Stimulated activated CD8-positive, alpha-beta memory T cell treated with anti-CD3 and anti-CD28 coated beads, Interleukin-2, amount 100 ng/mL, for 48 hours (primary cell): ENCODE measurements at regions not wholly inside any gene's neighbourhood (a gene's known extent, or its start where the extent isn't known, plus 50 kb on each side); places are given as distances from the start of the nearest gene placed in this dataset.

Source experiments
- DNase-seq, 2 donors: peaks; one replicate each; pipeline ENCODE4 v3.0.0-alpha.2; 2020; ENCODE audit warnings: low read depth in 2 of 2

GRCh38 chr7:22676385-22676784 is 50.6 kb upstream of the IL6 start:
- DNase-seq, result no peak

GRCh38 chr7:22675917-22676343 is 51.1 kb upstream of the IL6 start:
- DNase-seq, result no peak

- DNase-seq, result no peak
These were observed 51.6 kb upstream of the IL6 start for GRCh38 chr7:22675421-22675820.

DNA sequence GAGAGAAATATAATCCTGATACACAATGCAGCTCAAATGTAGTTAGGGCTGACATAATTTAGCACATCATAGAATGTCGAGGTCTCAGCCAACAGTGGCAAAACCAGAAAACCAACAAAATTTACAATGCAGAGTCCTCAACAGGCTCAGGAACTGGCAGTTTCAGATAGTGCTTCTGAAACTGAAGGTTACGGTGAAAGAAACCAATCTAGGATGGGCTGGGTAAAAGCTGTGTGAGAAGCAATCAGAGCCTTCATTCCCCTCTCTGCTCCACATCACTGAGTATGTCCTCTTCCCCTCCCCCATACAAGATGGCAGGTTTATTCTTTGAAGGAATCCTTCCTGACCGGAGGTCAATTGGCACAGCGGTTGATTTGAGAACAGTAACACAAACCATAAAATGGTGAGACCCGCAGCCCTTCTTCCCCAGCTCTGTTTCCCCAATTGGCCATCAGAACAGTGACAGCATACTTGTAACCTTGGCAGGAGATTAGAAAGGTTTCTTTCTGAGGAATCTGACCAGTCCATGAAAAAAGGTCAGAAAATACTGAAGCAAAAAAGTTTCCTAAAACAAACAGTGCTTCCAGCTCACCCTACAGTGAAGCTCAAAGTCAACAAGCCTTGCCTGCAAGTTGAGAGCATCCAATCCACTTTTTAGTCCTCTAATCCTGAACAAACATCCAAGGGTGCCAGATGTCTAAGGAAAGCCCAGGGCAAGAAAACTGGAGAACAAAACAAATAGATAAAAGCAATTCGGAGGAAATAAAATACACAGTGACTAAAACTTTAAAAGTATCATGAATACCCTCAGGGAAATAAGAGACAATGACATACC is 53.9 kb upstream of the IL6 start:
- no peak for DNase-seq

GRCh38 chr7:22671177-22671879 is 55.7 kb upstream of the IL6 start:
- DNase-seq, result no peak

- DNase-seq, result no peak
These were observed 56.6 kb upstream of the IL6 start for GRCh38 chr7:22670422-22670815.

DNA sequence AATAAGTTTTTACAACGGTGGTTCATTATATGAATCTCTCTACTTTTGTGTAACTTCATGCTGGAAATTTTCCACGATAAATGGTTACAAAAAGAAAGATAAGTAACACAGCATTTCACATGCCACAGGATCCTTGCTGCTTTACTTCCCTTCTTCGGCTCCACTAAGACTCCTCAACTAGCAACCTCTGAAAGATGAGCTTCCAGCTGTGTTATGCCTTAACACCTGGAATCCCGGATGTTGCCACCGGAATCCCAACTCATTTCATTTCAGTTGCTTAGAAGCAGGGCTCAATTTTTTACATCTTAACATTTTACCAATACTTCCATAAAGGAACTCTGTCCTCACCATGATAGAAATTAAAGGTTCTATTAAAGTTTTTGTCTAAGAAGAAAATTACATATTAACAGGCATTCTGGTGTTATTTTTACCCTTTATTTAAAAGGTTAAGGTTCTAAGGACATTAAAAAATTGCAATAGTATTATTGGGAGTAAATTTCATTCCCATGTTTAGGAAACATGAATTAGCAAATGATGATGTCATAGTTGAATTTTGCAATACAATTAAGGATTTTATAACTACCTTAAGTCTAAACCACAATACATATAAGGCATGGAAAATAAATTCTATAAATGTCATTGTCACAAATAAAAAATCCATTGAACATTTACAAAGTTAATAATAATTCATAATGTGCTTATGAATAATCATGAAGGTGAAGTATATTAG is 57.1 kb upstream of the IL6 start:
- DNase-seq, result no peak

GRCh38 chr7:22668971-22669401 is 58.0 kb upstream of the IL6 start:
- no peak for DNase-seq

GRCh38 chr7:22667562-22668239 is 59.3 kb upstream of the IL6 start:
- no peak for DNase-seq

- DNase-seq, result no peak
These were observed 59.8 kb upstream of the IL6 start for GRCh38 chr7:22667187-22667561.

GRCh38 chr7:22666732-22667131 is 60.3 kb upstream of the IL6 start:
- DNase-seq, result no peak

GRCh38 chr7:22665923-22666322 is 61.1 kb upstream of the IL6 start:
- no peak for DNase-seq

GRCh38 chr7:22664988-22665798 is 61.8 kb upstream of the IL6 start:
- no peak for DNase-seq

- DNase-seq, result no peak
These were observed 63.3 kb upstream of the IL6 start for GRCh38 chr7:22663721-22664120.

GRCh38 chr7:22663357-22663718 is 63.7 kb upstream of the IL6 start:
- DNase-seq, result no peak

- DNase-seq, result no peak
These were observed 64.2 kb upstream of the IL6 start for GRCh38 chr7:22662556-22663356.

- DNase-seq, result no peak
These were observed 65.0 kb upstream of the IL6 start for GRCh38 chr7:22662036-22662435.

GRCh38 chr7:22660732-22661131 is 66.3 kb upstream of the IL6 start:
- no peak for DNase-seq

- no peak for DNase-seq
These were observed 66.7 kb upstream of the IL6 start for GRCh38 chr7:22660293-22660692.

DNA sequence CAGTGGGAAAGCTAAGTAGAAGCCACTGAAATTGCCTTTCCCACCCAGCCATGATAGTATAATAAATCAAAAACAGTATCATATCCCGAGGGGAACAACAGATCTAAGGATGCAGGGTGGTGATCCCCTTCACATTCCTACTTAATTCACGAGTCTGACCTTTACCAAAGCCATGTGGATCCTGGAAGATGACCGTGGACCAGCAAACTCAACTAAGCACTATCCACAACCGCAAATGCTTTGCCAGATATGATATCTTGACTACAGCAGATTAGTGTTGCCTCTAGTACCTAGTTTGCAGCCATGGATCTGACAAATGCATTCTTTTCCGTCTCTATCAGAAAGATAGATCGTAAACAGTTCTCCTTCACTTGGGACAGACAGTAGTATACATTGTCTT is 67.3 kb upstream of the IL6 start:
- DNase-seq, result no peak
